ENCODE measurements at regions not wholly inside any gene's neighbourhood (a gene's known extent, or its start where the extent isn't known, plus 50 kb on each side); places are given as distances from the start of the nearest gene placed in this dataset.

GRCh38 chrX:13130816-13131215, 86.4 kb upstream of the FAM9C start:
- no peaks in the 10 kb centered on the region for H3K27me3 ChIP-seq
- H3K4me1 ChIP-seq: no peaks in the 10 kb centered on the region
- no peaks in the 10 kb centered on the region for H3K36me3 ChIP-seq
- 19 to 43% methylated on average over 1 of the region's 1 CpG for WGBS, 2 donors (ENCODE audit: low coverage in 1 of 2)
- H3K4me3 ChIP-seq: no peak overlapping the region
- in situ Hi-C loops (cut with MboI; ENCODE audit: low pct_ligation_motif_present in 1 of 4, low pct_unique_long_range_greater_than_20kb in 1 of 4, low sequenced_read_pairs in 3 of 4): no loop called here
- TF ChIP-seq CTCF (IDR thresholded peaks at IDR 0.05): no peak
- TF ChIP-seq EP300 (IDR thresholded peaks at IDR 0.05; ENCODE audit: low read depth): no peak
- TF ChIP-seq POLR2AphosphoS5 (IDR thresholded peaks at IDR 0.05): no peak
- no peak for TF ChIP-seq POLR2A (IDR thresholded peaks at IDR 0.05)
- DNase-seq: no peak
- H3K27ac ChIP-seq: no peak overlapping the region
- H3K9me3 ChIP-seq: no peaks in the 10 kb centered on the region
- intact Hi-C loops (cut with DNase I; ENCODE audit: low total_unique reads): no loop called here

- Histone ChIP-seq H3K9me3 (no peaks in the 10 kb centered on the region), H3K27ac (no peak overlapping the region), H3K4me1 (peaks cover 0 to 12% (median 0%) of the 10 kb centered on the region in 4 donors), H3K27me3 (no peaks in the 10 kb centered on the region), H3K36me3 (no peaks in the 10 kb centered on the region), H3K4me3 (no peak overlapping the region)
- TF ChIP-seq POLR2AphosphoS5 (IDR thresholded peaks at IDR 0.05) (peak in 1 of 3 donors; percentile 18), POLR2A (IDR thresholded peaks at IDR 0.05) (no peak)
- intact Hi-C loops (cut with DNase I; ENCODE audit: low total_unique reads) (no loop called here), in situ Hi-C loops (cut with MboI; ENCODE audit: low pct_ligation_motif_present in 1 of 4, low pct_unique_long_range_greater_than_20kb in 1 of 4, low sequenced_read_pairs in 3 of 4) (no loop called here)
- no peak for DNase-seq
Measured at GRCh38 chrX:13128104-13128503, 83.7 kb upstream of the FAM9C start.

- no peak for DNase-seq
- Histone ChIP-seq H3K36me3 (no peaks in the 10 kb centered on the region), H3K27ac (no peak overlapping the region), H3K27me3 (no peaks in the 10 kb centered on the region), H3K4me1 (peaks cover 0 to 15% (median 0%) of the 10 kb centered on the region in 4 donors), H3K9me3 (no peaks in the 10 kb centered on the region), H3K4me3 (no peak overlapping the region)
- in situ Hi-C loops (cut with MboI; ENCODE audit: low pct_ligation_motif_present in 1 of 4, low pct_unique_long_range_greater_than_20kb in 1 of 4, low sequenced_read_pairs in 3 of 4) (no loop called here), intact Hi-C loops (cut with DNase I; ENCODE audit: low total_unique reads) (no loop called here)
- TF ChIP-seq EP300 (IDR thresholded peaks at IDR 0.05; ENCODE audit: low read depth): no peak
- no peak for TF ChIP-seq CTCF (IDR thresholded peaks at IDR 0.05)
- TF ChIP-seq POLR2A (IDR thresholded peaks at IDR 0.05): no peak
- TF ChIP-seq POLR2AphosphoS5 (IDR thresholded peaks at IDR 0.05): no peak
- WGBS, 2 donors (ENCODE audit: low coverage in 1 of 2): 75% methylated on average over 3 of the region's 3 CpGs; no CpG with 5 or more reads in 1 of the 2 donors
Measured at GRCh38 chrX:13126775-13127174, 82.4 kb upstream of the FAM9C start.

- intact Hi-C loops (cut with DNase I; ENCODE audit: low total_unique reads): no loop called here
- no peaks in the 10 kb centered on the region for H3K9me3 ChIP-seq
Measured at GRCh38 chrX:13125188-13125587, 80.8 kb upstream of the FAM9C start.

More at GRCh38 chrX:13125188-13125587, 80.8 kb upstream of the FAM9C start:
- TF ChIP-seq POLR2A (IDR thresholded peaks at IDR 0.05) (no peak), EP300 (IDR thresholded peaks at IDR 0.05; ENCODE audit: low read depth) (no peak), CTCF (IDR thresholded peaks at IDR 0.05) (no peak), POLR2AphosphoS5 (IDR thresholded peaks at IDR 0.05) (no peak)
- no peak overlapping the region for H3K4me3 ChIP-seq
- in situ Hi-C loops (cut with MboI; ENCODE audit: low pct_ligation_motif_present in 1 of 4, low pct_unique_long_range_greater_than_20kb in 1 of 4, low sequenced_read_pairs in 3 of 4): no loop called here
- DNase-seq: no peak
- H3K36me3 ChIP-seq: no peaks in the 10 kb centered on the region
- no peaks in the 10 kb centered on the region for H3K27me3 ChIP-seq
- H3K27ac ChIP-seq: peak overlapping the region in 2 of 4 donors; percentile 26 to 45
- 40 to 73% methylated on average over 1 to 2 of the region's 2 CpGs for WGBS, 2 donors (ENCODE audit: low coverage in 1 of 2)
- peaks cover 0 to 25% (median 0%) of the 10 kb centered on the region in 4 donors for H3K4me1 ChIP-seq

All from transverse colon (tissue), 4 donors.